ENCODE measurements at regions not wholly inside any gene's neighbourhood (a gene's known extent, or its start where the extent isn't known, plus 50 kb on each side); places are given as distances from the start of the nearest gene placed in this dataset.
"Not testable (repeated sequence)": the region's sequence is repeated elsewhere in the genome, so short reads cannot be mapped to it uniquely, and the experiment has no call there.

DNA sequence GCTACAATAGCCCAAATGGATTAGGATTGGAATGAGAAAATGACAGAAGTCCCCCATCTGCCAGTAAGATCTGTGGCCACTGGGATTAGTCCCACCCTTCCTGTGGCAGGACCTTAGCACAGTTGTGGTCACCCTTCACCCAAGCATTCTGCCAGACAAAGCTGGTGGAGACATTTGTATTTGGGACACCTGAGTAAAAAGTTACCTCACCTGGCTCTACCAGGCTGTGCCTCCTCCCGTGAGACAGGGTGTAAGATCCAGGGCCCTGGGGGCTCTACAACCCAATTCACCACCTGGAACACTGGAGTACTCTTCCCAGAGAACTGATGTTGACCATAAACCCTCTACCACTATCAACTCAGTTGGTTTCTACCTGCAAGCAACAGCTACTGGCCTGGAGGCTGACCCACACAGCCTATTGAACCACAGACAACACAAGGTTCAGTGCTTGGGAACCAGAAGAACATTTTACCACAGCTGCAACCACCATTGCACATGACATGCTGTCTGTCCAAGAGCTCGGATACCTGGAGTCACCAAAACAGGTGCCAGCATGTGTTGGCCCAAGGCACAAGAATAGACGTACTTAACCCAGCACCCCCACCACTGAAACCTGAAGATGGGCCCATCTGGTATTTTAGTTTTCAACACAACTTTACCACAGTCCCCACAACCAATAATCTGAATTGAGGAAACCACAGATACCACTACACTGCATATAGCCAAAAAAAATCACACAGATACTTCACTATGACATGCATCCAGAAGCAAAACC lies 1686.7 kb downstream of the SI start:
- no peak for DNase-seq
- Mint-ChIP-seq H3K27ac (no peak overlapping the region), H3K27me3 (ENCODE audit: low read depth, poor library complexity) (peaks cover 5% of the 10 kb centered on the region), H3K36me3 (ENCODE audit: low read depth) (no peaks in the 10 kb centered on the region), H3K4me3 (no peak overlapping the region), H3K9me3 (no peaks in the 10 kb centered on the region), H3K4me1 (no peaks in the 10 kb centered on the region)
- TF ChIP-seq, protein P1, sequence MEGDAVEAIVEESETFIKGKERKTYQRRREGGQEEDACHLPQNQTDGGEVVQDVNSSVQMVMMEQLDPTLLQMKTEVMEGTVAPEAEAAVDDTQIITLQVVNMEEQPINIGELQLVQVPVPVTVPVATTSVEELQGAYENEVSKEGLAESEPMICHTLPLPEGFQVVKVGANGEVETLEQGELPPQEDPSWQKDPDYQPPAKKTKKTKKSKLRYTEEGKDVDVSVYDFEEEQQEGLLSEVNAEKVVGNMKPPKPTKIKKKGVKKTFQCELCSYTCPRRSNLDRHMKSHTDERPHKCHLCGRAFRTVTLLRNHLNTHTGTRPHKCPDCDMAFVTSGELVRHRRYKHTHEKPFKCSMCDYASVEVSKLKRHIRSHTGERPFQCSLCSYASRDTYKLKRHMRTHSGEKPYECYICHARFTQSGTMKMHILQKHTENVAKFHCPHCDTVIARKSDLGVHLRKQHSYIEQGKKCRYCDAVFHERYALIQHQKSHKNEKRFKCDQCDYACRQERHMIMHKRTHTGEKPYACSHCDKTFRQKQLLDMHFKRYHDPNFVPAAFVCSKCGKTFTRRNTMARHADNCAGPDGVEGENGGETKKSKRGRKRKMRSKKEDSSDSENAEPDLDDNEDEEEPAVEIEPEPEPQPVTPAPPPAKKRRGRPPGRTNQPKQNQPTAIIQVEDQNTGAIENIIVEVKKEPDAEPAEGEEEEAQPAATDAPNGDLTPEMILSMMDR (IDR thresholded peaks at IDR 0.05) = no peak

DNA sequence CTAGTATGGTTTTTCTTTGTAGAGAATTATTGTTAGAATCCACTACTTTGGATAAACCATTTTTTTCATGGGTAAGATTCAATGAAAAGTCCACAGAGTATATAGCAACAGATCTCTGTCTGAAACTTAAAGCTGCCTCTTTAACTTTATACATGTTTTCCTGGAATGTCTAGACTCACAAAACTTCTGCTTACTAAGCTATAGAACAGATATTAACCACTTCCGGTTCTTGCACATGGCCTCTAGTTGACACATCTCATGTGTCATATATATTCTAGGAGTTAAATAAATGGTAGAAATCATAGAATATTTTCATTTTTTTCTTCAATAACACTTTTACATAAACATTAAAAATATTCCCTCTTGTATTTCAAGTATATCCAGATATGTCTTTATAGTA lies 1693.9 kb downstream of the SI start:
- H3K9me3 Mint-ChIP-seq = no peaks in the 10 kb centered on the region
- no peak overlapping the region for H3K4me3 Mint-ChIP-seq
- TF ChIP-seq, protein P1 (IDR thresholded peaks at IDR 0.05) = no peak
- H3K27ac Mint-ChIP-seq = no peak overlapping the region
- peaks cover 4% of the 10 kb centered on the region for H3K27me3 Mint-ChIP-seq (ENCODE audit: low read depth, poor library complexity)
- H3K4me1 Mint-ChIP-seq = no peaks in the 10 kb centered on the region
- H3K36me3 Mint-ChIP-seq (ENCODE audit: low read depth) = no peaks in the 10 kb centered on the region
- DNase-seq = no peak

DNA sequence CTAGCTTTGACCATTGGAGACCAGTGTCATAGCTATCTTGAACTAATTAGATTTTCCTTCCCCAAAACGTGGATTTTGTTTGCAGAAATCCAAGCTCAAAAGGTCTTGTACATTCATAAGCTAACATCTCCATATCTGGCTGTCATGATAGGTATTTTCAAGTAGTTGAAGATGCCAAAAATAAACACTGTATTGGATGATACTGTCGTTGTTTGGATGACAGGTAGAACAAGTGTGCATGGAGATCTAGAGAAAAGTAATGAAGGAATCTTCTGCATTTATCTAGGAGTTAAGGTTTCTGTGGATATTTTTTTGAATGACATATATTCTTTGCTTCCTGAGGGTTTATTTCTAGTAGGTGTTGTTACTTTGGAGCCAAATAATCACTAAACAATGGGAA lies 1696.1 kb downstream of the SI start:
- Mint-ChIP-seq H3K27me3 (ENCODE audit: low read depth, poor library complexity) (peaks cover 4% of the 10 kb centered on the region), H3K27ac (no peak overlapping the region), H3K9me3 (no peaks in the 10 kb centered on the region), H3K36me3 (ENCODE audit: low read depth) (no peaks in the 10 kb centered on the region), H3K4me1 (no peaks in the 10 kb centered on the region), H3K4me3 (no peak overlapping the region)
- TF ChIP-seq, protein P1 (IDR thresholded peaks at IDR 0.05) = no peak
- no peak for DNase-seq

- no peak overlapping the region for H3K4me3 Mint-ChIP-seq
- H3K36me3 Mint-ChIP-seq (ENCODE audit: low read depth) = no peaks in the 10 kb centered on the region
- no peak for DNase-seq
- no peaks in the 10 kb centered on the region for H3K9me3 Mint-ChIP-seq
- H3K27me3 Mint-ChIP-seq (ENCODE audit: low read depth, poor library complexity) = no peaks in the 10 kb centered on the region
- H3K27ac Mint-ChIP-seq = no peak overlapping the region
- TF ChIP-seq, protein P1 (IDR thresholded peaks at IDR 0.05) = no peak
- H3K4me1 Mint-ChIP-seq = no peaks in the 10 kb centered on the region
These were observed 1710.1 kb downstream of the SI start for GRCh38 chr3:163368168-163368567.

GRCh38 chr3:163364717-163365116 lies 1713.6 kb downstream of the SI start:
- H3K36me3 Mint-ChIP-seq (ENCODE audit: low read depth) = no peaks in the 10 kb centered on the region
- H3K27ac Mint-ChIP-seq = no peak overlapping the region
- TF ChIP-seq, protein P1 (IDR thresholded peaks at IDR 0.05) = no peak
- H3K9me3 Mint-ChIP-seq = no peaks in the 10 kb centered on the region
- no peak for DNase-seq
- H3K27me3 Mint-ChIP-seq (ENCODE audit: low read depth, poor library complexity) = no peaks in the 10 kb centered on the region
- H3K4me1 Mint-ChIP-seq = no peaks in the 10 kb centered on the region
- no peak overlapping the region for H3K4me3 Mint-ChIP-seq

DNA sequence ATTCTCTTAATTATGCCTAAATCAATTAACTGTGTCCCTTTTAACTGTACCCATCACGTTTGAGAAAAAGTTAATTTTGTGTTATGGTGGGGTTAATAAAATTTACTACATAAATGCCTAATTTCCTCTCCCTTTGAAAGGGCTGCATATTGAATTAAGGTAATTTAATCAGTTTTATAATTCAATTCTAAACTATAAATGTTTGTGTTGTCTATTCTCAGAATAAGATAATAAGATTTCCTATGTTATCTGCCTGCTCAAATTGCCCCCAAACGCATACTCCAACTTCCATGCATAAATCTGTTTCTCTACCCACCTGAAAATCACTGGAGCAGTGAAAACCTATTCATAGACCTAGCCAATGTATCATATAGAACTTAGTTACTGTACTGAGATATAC lies 1716.1 kb downstream of the SI start:
- no peak overlapping the region for H3K4me3 Mint-ChIP-seq
- H3K9me3 Mint-ChIP-seq = no peaks in the 10 kb centered on the region
- no peak overlapping the region for H3K27ac Mint-ChIP-seq
- no peaks in the 10 kb centered on the region for H3K4me1 Mint-ChIP-seq
- H3K36me3 Mint-ChIP-seq (ENCODE audit: low read depth) = no peaks in the 10 kb centered on the region
- DNase-seq = no peak
- TF ChIP-seq, protein P1 (IDR thresholded peaks at IDR 0.05) = no peak
- H3K27me3 Mint-ChIP-seq (ENCODE audit: low read depth, poor library complexity) = no peaks in the 10 kb centered on the region

GRCh38 chr3:163361357-163361878 lies 1716.9 kb downstream of the SI start:
- not testable (repeated sequence) for H3K4me1 Mint-ChIP-seq; H3K27me3 Mint-ChIP-seq (ENCODE audit: low read depth, poor library complexity); DNase-seq; H3K9me3 Mint-ChIP-seq; H3K4me3 Mint-ChIP-seq; H3K27ac Mint-ChIP-seq; H3K36me3 Mint-ChIP-seq (ENCODE audit: low read depth)

Measured in nephron progenitor cell (in vitro differentiated cells).